ENCODE measurements at regions not wholly inside any gene's neighbourhood (a gene's known extent, or its start where the extent isn't known, plus 50 kb on each side); places are given as distances from the start of the nearest gene placed in this dataset.
A peak's percentile ranks its signal among the peaks of the same experiment; 100 is the strongest.

DNA sequence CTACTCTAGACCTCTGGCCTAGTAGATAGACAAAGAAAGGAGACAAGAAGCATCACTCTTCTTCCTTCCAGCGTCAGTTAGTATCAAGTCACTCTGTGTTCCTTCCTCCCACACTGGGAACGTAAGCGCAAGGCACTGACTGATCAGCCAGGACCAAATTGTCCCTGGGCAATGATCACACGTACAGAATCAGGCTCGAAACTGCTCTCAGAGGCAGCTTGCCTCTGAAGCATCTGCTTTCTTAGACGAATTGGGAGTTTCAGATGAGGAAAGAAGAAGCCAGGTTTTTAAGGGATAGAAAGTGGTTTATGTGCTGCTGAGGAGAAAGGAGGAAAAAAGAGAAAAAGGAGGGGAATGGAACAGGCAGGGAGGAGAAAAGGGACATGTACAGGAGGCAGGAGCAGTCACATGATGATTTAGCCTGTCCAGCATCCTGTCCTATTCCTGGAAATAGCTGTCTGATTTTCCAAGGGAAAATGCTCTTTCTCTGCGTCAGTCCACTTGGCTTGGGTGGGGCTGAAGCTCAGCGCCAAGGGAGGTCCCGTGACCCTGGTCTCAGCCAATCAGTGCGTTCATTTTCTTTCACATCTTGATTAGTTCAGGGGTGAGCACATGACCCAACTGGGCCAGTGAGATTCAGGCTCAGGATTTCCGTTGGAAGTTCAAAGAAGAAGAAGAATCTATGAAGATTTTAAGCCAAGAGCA, 102.0 kb upstream of the PRICKLE2 start:
- Histone ChIP-seq H3K27me3 (ENCODE audit: control insufficient read depth, insufficient read depth, low read length) (no peaks in the 10 kb centered on the region), H3K9me3 (ENCODE audit: control insufficient read depth, low read depth, low read length) (no peaks in the 10 kb centered on the region), H3K27ac (ENCODE audit: low read length) (no peak overlapping the region), H3K4me1 (ENCODE audit: control insufficient read depth, insufficient read depth, low read length) (no peaks in the 10 kb centered on the region), H3K36me3 (ENCODE audit: control insufficient read depth, insufficient read depth, low read length) (no peaks in the 10 kb centered on the region), H3K4me3 (ENCODE audit: low read length) (no peak overlapping the region)
- no peak for DNase-seq
- 87% methylated on average over 3 of the region's 11 CpGs for WGBS (ENCODE audit: insufficient coverage, low lambda C conversion rate)

DNA sequence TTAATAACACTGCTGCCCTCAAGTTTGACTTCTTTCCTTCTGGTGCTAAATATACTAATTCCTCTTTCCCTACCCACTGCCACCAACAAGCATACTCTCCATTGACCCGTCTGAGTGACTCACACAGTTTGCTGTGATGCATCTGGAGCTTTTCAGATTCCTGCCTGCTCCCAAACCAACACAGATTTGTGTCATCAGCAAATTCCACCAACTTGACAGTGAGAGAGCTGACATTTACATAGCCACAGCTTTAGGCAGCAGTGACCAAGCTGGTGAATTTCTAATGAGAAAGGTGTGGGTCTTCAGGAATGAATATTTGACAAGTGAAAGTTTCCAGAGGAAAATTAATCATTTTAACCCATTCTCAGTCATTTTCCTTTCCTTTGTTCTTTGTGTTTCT, 96.5 kb upstream of the PRICKLE2 start:
- H3K4me3 ChIP-seq (ENCODE audit: low read length) = no peak overlapping the region
- H3K9me3 ChIP-seq (ENCODE audit: control insufficient read depth, low read depth, low read length) = no peaks in the 10 kb centered on the region
- H3K27me3 ChIP-seq (ENCODE audit: control insufficient read depth, insufficient read depth, low read length) = no peaks in the 10 kb centered on the region
- H3K4me1 ChIP-seq (ENCODE audit: control insufficient read depth, insufficient read depth, low read length) = peaks cover 10% of the 10 kb centered on the region
- H3K36me3 ChIP-seq (ENCODE audit: control insufficient read depth, insufficient read depth, low read length) = no peaks in the 10 kb centered on the region
- no CpG with 5 or more reads among the region's 1 CpG for WGBS (ENCODE audit: insufficient coverage, low lambda C conversion rate)
- DNase-seq = no peak
- H3K27ac ChIP-seq (ENCODE audit: low read length) = no peak overlapping the region

DNA sequence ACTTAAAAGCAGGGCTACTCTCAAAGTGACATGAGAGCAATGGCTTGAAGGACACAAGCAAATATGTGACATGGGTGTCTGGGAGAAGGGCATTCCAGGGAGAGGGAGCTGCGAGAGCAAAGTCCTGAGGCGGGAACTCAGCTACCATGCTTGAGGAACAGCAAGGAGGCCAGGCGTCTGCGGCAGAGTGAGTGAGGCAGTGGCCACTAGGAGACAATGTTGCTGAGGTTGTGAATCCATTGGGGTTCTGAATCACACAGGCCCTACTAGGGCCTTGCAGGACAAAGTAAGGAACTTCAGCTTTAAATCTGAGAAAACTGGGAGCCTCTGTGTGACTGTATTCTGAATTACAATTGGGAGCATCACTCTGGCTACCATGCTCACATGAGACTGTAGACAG, 94.1 kb upstream of the PRICKLE2 start:
- no peaks in the 10 kb centered on the region for H3K36me3 ChIP-seq (ENCODE audit: control insufficient read depth, insufficient read depth, low read length)
- WGBS (ENCODE audit: insufficient coverage, low lambda C conversion rate) = no CpG with 5 or more reads among the region's 4 CpGs
- no peaks in the 10 kb centered on the region for H3K9me3 ChIP-seq (ENCODE audit: control insufficient read depth, low read depth, low read length)
- peak; percentile 31 to 45 for DNase-seq
- peaks cover 10% of the 10 kb centered on the region for H3K4me1 ChIP-seq (ENCODE audit: control insufficient read depth, insufficient read depth, low read length)
- H3K4me3 ChIP-seq (ENCODE audit: low read length) = no peak overlapping the region
- H3K27ac ChIP-seq (ENCODE audit: low read length) = peak overlapping the region; percentile 48
- no peaks in the 10 kb centered on the region for H3K27me3 ChIP-seq (ENCODE audit: control insufficient read depth, insufficient read depth, low read length)

DNA sequence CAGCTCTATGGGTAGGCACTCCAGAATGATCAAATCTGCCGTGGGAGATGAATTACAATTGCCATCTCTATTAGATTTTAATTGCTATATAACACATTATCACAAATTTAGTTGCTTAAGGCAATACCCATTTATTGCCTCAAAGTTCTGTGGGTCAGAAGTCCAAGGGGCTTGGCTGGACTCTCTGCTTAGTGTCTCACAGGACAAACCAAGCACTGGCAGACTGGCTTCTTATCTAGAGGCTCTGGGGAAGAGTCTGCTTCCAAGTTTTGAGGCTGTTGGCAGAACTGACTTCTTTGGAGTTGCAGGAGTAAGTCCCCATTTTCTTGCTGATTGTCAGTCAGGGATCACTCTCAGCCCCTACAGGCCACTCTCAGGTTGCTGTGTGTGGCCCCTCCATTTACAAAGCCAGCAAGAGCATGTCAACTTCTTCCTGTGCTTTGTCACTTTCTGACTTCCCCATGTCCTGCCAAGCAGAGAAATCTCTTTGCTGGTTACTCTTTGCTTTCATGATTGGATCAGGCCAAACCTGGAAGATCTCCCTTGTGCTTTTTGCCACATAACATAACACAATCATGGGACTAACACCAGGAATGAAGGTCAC, 93.5 kb upstream of the PRICKLE2 start:
- peak overlapping the region; percentile 48 for H3K27ac ChIP-seq (ENCODE audit: low read length)
- peaks cover 10% of the 10 kb centered on the region for H3K4me1 ChIP-seq (ENCODE audit: control insufficient read depth, insufficient read depth, low read length)
- no peaks in the 10 kb centered on the region for H3K27me3 ChIP-seq (ENCODE audit: control insufficient read depth, insufficient read depth, low read length)
- no peaks in the 10 kb centered on the region for H3K36me3 ChIP-seq (ENCODE audit: control insufficient read depth, insufficient read depth, low read length)
- H3K4me3 ChIP-seq (ENCODE audit: low read length) = no peak overlapping the region
- no peaks in the 10 kb centered on the region for H3K9me3 ChIP-seq (ENCODE audit: control insufficient read depth, low read depth, low read length)
- DNase-seq = peak in 1 of 2 donors; percentile 69
- WGBS (ENCODE audit: insufficient coverage, low lambda C conversion rate) = no CpG with 5 or more reads among the region's 1 CpG

DNA sequence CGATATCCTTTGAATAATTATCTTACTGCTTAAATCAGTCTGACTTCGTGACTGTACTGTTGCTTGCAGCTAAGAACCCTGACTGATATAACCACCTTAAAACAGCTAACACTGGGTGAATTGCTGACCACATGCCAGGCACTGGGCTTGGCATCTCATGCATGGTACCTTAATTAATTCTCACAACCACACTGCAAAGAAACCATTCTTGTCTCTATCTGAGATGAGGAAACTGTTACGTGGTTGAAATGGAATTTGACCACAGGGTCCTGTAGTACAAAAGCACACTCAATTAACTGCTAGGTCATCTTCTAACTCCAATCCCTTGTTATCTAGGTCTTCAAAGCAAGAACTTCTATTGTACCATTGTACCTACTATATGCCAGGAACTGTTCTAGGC, 92.7 kb upstream of the PRICKLE2 start:
- H3K27me3 ChIP-seq (ENCODE audit: control insufficient read depth, insufficient read depth, low read length) = no peaks in the 10 kb centered on the region
- DNase-seq = peak in 1 of 2 donors; percentile 32
- H3K4me1 ChIP-seq (ENCODE audit: control insufficient read depth, insufficient read depth, low read length) = peaks cover 10% of the 10 kb centered on the region
- H3K27ac ChIP-seq (ENCODE audit: low read length) = no peak overlapping the region
- H3K36me3 ChIP-seq (ENCODE audit: control insufficient read depth, insufficient read depth, low read length) = no peaks in the 10 kb centered on the region
- H3K4me3 ChIP-seq (ENCODE audit: low read length) = no peak overlapping the region
- H3K9me3 ChIP-seq (ENCODE audit: control insufficient read depth, low read depth, low read length) = no peaks in the 10 kb centered on the region
- WGBS (ENCODE audit: insufficient coverage, low lambda C conversion rate) = no CpG with 5 or more reads among the region's 3 CpGs

DNA sequence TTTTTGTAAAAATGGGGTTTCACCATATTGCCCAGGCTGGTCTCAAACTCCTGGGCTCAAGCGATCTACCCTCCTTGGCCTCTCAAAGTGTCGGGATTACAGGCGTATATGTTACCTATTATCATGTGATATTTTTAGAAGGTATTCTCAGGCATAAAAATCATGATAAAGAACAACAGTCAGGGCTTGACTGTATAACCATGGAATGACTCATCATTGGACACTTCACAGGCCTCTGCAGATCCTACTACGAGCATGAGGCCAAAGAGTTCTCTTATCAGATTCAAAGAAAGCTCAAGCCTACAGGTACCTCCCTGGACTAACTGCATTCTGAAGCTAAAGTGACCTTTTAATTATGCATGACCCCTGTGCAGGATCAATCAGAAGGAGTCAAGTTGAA, 91.7 kb upstream of the PRICKLE2 start:
- no peak overlapping the region for H3K4me3 ChIP-seq (ENCODE audit: low read length)
- H3K27me3 ChIP-seq (ENCODE audit: control insufficient read depth, insufficient read depth, low read length) = no peaks in the 10 kb centered on the region
- no CpG with 5 or more reads among the region's 4 CpGs for WGBS (ENCODE audit: insufficient coverage, low lambda C conversion rate)
- DNase-seq = peak; percentile 14 to 45
- peaks cover 10% of the 10 kb centered on the region for H3K4me1 ChIP-seq (ENCODE audit: control insufficient read depth, insufficient read depth, low read length)
- no peaks in the 10 kb centered on the region for H3K9me3 ChIP-seq (ENCODE audit: control insufficient read depth, low read depth, low read length)
- no peak overlapping the region for H3K27ac ChIP-seq (ENCODE audit: low read length)
- no peaks in the 10 kb centered on the region for H3K36me3 ChIP-seq (ENCODE audit: control insufficient read depth, insufficient read depth, low read length)

DNA sequence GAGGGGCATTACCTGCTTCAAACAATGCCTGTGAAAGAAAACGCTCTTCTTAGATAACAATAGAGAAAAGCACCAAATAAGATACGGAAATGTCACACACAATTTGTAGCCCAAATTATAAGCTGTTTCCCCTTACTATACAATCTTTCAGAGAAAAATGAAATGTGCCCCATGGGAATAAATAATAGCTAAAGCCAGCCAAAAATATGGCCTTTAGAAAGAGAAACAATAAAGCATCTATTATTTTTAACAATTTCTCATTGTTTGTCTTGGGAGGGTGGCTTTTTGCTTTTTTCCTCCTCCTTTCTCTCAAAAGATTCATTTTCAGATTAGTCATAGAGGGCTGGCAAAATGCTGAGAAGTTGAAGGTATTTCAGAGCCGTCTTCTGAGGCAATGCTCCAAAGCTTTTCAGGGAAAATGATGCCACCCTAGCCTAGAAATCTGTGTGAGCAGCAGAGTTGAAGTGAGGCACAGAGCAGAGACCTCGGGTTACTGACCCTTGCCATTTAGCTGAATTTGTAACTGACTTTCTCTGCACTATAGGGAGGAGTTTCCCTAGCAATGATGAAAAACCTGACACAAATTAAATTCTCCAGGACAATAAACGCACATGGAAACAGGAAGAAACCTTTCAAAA, 86.3 kb upstream of the PRICKLE2 start:
- no peaks in the 10 kb centered on the region for H3K9me3 ChIP-seq (ENCODE audit: control insufficient read depth, low read depth, low read length)
- no peaks in the 10 kb centered on the region for H3K27me3 ChIP-seq (ENCODE audit: control insufficient read depth, insufficient read depth, low read length)
- H3K4me3 ChIP-seq (ENCODE audit: low read length) = no peak overlapping the region
- H3K4me1 ChIP-seq (ENCODE audit: control insufficient read depth, insufficient read depth, low read length) = no peaks in the 10 kb centered on the region
- no peaks in the 10 kb centered on the region for H3K36me3 ChIP-seq (ENCODE audit: control insufficient read depth, insufficient read depth, low read length)
- WGBS (ENCODE audit: insufficient coverage, low lambda C conversion rate) = 86% methylated on average over 1 of the region's 5 CpGs
- no peak for DNase-seq
- no peak overlapping the region for H3K27ac ChIP-seq (ENCODE audit: low read length)

DNA sequence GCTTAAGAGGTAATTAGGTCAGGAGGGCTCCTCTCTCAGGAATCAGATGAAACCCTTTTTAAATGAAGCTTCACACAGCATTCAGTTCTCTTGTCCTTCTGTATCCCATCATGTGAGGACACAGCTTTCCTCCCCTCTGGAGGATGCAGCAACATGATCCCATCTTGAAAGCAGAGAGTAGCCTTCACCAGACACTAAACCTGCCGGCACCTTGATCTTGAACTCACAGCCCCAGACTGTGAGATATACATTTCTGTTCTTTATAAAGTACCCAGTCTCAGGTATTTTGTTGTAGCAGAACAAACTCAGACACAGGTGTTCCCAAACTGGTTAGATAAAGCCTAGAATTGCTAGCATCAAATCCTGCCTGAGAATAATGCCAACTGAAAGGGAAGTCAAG, 83.7 kb upstream of the PRICKLE2 start:
- Histone ChIP-seq H3K9me3 (ENCODE audit: control insufficient read depth, low read depth, low read length) (no peaks in the 10 kb centered on the region), H3K4me3 (ENCODE audit: low read length) (no peak overlapping the region), H3K4me1 (ENCODE audit: control insufficient read depth, insufficient read depth, low read length) (no peaks in the 10 kb centered on the region), H3K36me3 (ENCODE audit: control insufficient read depth, insufficient read depth, low read length) (no peaks in the 10 kb centered on the region), H3K27me3 (ENCODE audit: control insufficient read depth, insufficient read depth, low read length) (no peaks in the 10 kb centered on the region), H3K27ac (ENCODE audit: low read length) (no peak overlapping the region)
- DNase-seq = no peak
- WGBS (ENCODE audit: insufficient coverage, low lambda C conversion rate) = no CpG with 5 or more reads among the region's 1 CpG

DNA sequence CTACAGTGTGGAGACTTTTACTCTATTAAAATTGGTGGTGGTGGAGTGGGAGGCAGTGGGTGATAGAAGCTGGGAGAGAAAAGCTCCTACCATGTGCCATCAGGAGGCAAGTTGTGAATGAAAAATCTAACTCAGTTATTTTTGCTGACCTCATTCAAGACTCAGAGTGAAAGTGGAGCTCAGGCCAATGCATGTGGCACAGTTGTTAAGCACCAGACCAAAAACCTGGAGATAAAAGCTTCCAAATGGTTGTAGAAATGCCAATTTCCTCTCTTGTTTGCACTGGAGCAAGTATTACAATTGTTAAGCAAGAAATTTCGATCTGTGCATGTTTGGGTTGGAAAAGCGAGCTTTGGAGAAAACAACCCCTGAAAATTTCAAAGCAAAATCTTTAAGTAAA, 81.5 kb upstream of the PRICKLE2 start:
- no CpG with 5 or more reads among the region's 2 CpGs for WGBS (ENCODE audit: insufficient coverage, low lambda C conversion rate)
- no peaks in the 10 kb centered on the region for H3K4me1 ChIP-seq (ENCODE audit: control insufficient read depth, insufficient read depth, low read length)
- H3K9me3 ChIP-seq (ENCODE audit: control insufficient read depth, low read depth, low read length) = no peaks in the 10 kb centered on the region
- DNase-seq = no peak
- H3K4me3 ChIP-seq (ENCODE audit: low read length) = no peak overlapping the region
- no peak overlapping the region for H3K27ac ChIP-seq (ENCODE audit: low read length)
- no peaks in the 10 kb centered on the region for H3K36me3 ChIP-seq (ENCODE audit: control insufficient read depth, insufficient read depth, low read length)
- no peaks in the 10 kb centered on the region for H3K27me3 ChIP-seq (ENCODE audit: control insufficient read depth, insufficient read depth, low read length)

DNA sequence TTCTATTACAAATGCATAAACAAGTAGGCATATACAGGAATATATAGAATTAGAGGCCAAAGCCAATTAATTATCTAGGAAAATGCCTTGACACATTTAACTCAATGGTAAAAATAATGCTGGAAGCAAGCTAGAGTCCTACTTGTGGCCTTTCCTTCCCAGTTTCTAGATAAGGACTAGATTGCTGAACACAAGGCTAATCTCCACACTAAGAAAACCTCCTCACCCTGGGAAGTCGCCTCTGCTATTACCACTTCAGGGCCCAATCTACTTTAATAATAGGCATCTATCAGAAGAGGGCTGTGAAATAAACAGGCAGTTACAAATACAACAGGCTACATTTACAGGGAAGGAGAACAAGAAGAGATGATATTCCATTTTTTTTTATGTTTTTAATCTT, 80.5 kb upstream of the PRICKLE2 start:
- H3K36me3 ChIP-seq (ENCODE audit: control insufficient read depth, insufficient read depth, low read length) = no peaks in the 10 kb centered on the region
- H3K4me3 ChIP-seq (ENCODE audit: low read length) = no peak overlapping the region
- no peak for DNase-seq
- H3K4me1 ChIP-seq (ENCODE audit: control insufficient read depth, insufficient read depth, low read length) = no peaks in the 10 kb centered on the region
- H3K9me3 ChIP-seq (ENCODE audit: control insufficient read depth, low read depth, low read length) = no peaks in the 10 kb centered on the region
- no peak overlapping the region for H3K27ac ChIP-seq (ENCODE audit: low read length)
- H3K27me3 ChIP-seq (ENCODE audit: control insufficient read depth, insufficient read depth, low read length) = peaks cover 2% of the 10 kb centered on the region
- WGBS (ENCODE audit: insufficient coverage, low lambda C conversion rate) = no CpG with 5 or more reads among the region's 1 CpG

All from large intestine (tissue), 3 donors.